ENCODE measurements at regions not wholly inside any gene's neighbourhood (a gene's known extent, or its start where the extent isn't known, plus 50 kb on each side); places are given as distances from the start of the nearest gene placed in this dataset.
A peak's percentile ranks its signal among the peaks of the same experiment; 100 is the strongest.

DNA sequence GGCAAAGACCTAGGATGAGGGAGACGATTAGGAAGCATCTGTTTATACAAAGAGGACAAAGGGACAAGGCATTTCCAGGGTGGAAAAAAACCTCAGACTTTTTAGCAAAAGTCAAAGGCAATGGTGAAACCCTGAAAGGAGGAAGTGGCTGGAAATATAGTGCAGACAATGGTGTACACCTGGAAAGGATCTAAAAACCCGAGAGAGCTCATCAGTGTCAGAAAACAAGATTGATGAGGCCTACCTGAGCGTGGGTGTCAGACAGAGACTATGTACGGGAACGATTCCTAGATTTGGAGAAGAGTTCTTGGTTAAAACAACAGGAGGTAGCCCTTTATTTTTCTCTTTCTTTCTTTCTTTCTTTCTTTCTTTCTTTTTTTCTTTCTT lies 68.8 kb upstream of the HUNK start:
- WGBS (ENCODE audit: insufficient coverage), result 50% methylated on average over 1 of the region's 5 CpGs
- Histone ChIP-seq H3K27ac (ENCODE audit: low read depth in 1 of 2, low read length in 2 of 2) (no peak overlapping the region), H3K4me1 (ENCODE audit: control insufficient read depth in 1 of 2, insufficient read depth in 2 of 2, low read length in 2 of 2) (no peaks in the 10 kb centered on the region), H3K4me3 (replicated peaks in 1 of 3; ENCODE audit: low read depth in 2 of 3, low read length in 3 of 3) (no peak overlapping the region), H3K27me3 (ENCODE audit: control insufficient read depth in 2 of 2, insufficient read depth in 2 of 2, low read length in 2 of 2) (peaks cover 0 to 3% of the 10 kb centered on the region in 2 donors), H4K20me1 (ENCODE audit: insufficient read depth, low read length) (no peaks in the 10 kb centered on the region), H3K36me3 (replicated peaks in 1 of 2; ENCODE audit: control insufficient read depth in 1 of 2, insufficient read depth in 2 of 2, low read length in 2 of 2) (no peaks in the 10 kb centered on the region), H3K9me3 (replicated peaks in 1 of 2; ENCODE audit: control insufficient read depth in 1 of 2, insufficient read depth in 1 of 2, low read length in 2 of 2) (peaks cover 0 to 2% of the 10 kb centered on the region in 2 donors), H3K9ac (ENCODE audit: insufficient read depth, low read length, poor library complexity, severe bottlenecking) (no peak overlapping the region), H3K4me2 (replicated peaks; ENCODE audit: extremely low read depth, low read length, poor library complexity, severe bottlenecking) (no peak overlapping the region), H2AFZ (ENCODE audit: insufficient read depth, low read depth, low read length, poor library complexity, severe bottlenecking) (no peak overlapping the region), H3K79me2 (ENCODE audit: insufficient read depth, low read length) (no peaks in the 10 kb centered on the region)
- Mint-ChIP-seq H3K4me1 (peaks cover 9% of the 10 kb centered on the region), H3K36me3 (no peaks in the 10 kb centered on the region), H3K27ac (no peak overlapping the region), H3K4me3 (peak overlapping the region in 1 of 2 donors; percentile 27), H3K27me3 (ENCODE audit: low read depth in 3 of 3) (peaks cover 8 to 18% (median 13%) of the 10 kb centered on the region in 3 donors), H3K9me3 (peaks cover 2 to 16% (median 10%) of the 10 kb centered on the region in 7 donors)
- intact Hi-C loops (cut with micrococcal nuclease), result no loop called here
- TF ChIP-seq, protein P1, sequence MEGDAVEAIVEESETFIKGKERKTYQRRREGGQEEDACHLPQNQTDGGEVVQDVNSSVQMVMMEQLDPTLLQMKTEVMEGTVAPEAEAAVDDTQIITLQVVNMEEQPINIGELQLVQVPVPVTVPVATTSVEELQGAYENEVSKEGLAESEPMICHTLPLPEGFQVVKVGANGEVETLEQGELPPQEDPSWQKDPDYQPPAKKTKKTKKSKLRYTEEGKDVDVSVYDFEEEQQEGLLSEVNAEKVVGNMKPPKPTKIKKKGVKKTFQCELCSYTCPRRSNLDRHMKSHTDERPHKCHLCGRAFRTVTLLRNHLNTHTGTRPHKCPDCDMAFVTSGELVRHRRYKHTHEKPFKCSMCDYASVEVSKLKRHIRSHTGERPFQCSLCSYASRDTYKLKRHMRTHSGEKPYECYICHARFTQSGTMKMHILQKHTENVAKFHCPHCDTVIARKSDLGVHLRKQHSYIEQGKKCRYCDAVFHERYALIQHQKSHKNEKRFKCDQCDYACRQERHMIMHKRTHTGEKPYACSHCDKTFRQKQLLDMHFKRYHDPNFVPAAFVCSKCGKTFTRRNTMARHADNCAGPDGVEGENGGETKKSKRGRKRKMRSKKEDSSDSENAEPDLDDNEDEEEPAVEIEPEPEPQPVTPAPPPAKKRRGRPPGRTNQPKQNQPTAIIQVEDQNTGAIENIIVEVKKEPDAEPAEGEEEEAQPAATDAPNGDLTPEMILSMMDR (IDR thresholded peaks at IDR 0.05), result no peak
- no peak for DNase-seq

DNA sequence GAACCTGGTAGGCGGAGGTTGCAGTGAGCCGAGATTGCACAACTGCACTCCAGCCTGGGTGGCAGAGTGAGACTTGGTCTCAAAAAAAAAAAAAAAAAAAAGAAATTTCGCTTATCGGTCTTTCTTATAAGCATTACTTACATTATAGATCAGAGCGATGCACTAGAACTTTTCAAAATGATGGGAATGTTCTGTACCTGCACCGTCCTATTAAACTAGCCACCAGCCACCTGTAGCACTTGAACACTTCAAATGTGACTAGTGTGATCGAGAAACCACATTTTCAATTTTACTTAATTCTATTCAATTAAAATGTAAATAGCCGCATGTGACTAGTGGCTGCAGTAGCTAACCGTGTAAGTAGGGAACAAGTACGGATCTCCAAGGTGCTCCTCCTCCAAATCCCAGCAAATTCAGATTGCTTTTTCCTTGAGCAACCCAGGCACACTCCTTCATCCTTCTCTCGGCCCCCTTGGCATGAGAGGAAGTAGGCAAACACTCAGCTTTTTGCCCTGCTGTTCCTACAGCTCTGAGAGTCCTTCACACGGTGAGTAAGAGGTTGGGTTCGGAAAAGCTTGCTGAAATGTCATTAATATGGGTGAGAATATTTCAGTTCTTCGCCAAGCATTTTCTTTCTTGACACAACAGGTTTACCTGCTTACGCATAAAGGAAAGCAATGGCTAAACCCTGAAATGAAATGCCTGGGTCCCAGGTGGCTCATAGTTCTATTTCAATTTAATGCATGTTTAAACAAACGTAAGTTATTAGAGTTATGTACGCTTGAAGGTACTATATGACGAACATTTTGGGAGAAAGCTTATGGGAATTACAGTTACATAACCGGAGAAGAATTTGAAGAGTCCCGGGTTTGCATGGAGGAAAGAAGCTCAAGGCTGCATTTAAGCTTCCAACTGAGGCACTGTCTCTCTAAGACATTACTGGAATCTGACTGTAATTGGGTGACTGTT lies 69.5 kb upstream of the HUNK start:
- Histone ChIP-seq H4K20me1 (ENCODE audit: insufficient read depth, low read length) (no peaks in the 10 kb centered on the region), H3K4me3 (replicated peaks in 1 of 3; ENCODE audit: low read depth in 2 of 3, low read length in 3 of 3) (no peak overlapping the region), H2AFZ (ENCODE audit: insufficient read depth, low read depth, low read length, poor library complexity, severe bottlenecking) (no peak overlapping the region), H3K9me3 (replicated peaks in 1 of 2; ENCODE audit: control insufficient read depth in 1 of 2, insufficient read depth in 1 of 2, low read length in 2 of 2) (peaks cover 0 to 2% of the 10 kb centered on the region in 2 donors), H3K27me3 (ENCODE audit: control insufficient read depth in 2 of 2, insufficient read depth in 2 of 2, low read length in 2 of 2) (peaks cover 0 to 3% of the 10 kb centered on the region in 2 donors), H3K27ac (ENCODE audit: low read depth in 1 of 2, low read length in 2 of 2) (no peak overlapping the region), H3K4me2 (replicated peaks; ENCODE audit: extremely low read depth, low read length, poor library complexity, severe bottlenecking) (no peak overlapping the region), H3K9ac (ENCODE audit: insufficient read depth, low read length, poor library complexity, severe bottlenecking) (no peak overlapping the region), H3K4me1 (ENCODE audit: control insufficient read depth in 1 of 2, insufficient read depth in 2 of 2, low read length in 2 of 2) (no peaks in the 10 kb centered on the region), H3K36me3 (replicated peaks in 1 of 2; ENCODE audit: control insufficient read depth in 1 of 2, insufficient read depth in 2 of 2, low read length in 2 of 2) (no peaks in the 10 kb centered on the region), H3K79me2 (ENCODE audit: insufficient read depth, low read length) (no peaks in the 10 kb centered on the region)
- 97% methylated on average over 12 of the region's 20 CpGs for WGBS (ENCODE audit: insufficient coverage)
- Mint-ChIP-seq H3K4me3 (no peak overlapping the region), H3K4me1 (peaks cover 9% of the 10 kb centered on the region), H3K36me3 (no peaks in the 10 kb centered on the region), H3K27ac (no peak overlapping the region), H3K9me3 (peaks cover 2 to 16% (median 10%) of the 10 kb centered on the region in 7 donors), H3K27me3 (ENCODE audit: low read depth in 3 of 3) (peaks cover 8 to 18% (median 13%) of the 10 kb centered on the region in 3 donors)
- intact Hi-C loops (cut with micrococcal nuclease), result no loop called here
- TF ChIP-seq, protein P1 (IDR thresholded peaks at IDR 0.05), result no peak
- no peak for DNase-seq
